ENCODE measurements at regions not wholly inside any gene's neighbourhood (a gene's known extent, or its start where the extent isn't known, plus 50 kb on each side); places are given as distances from the start of the nearest gene placed in this dataset.

GRCh38 chr2:145273840-145274239 lies 753.9 kb upstream of the ZEB2 start:
- Histone ChIP-seq H3K36me3 (no peaks in the 10 kb centered on the region), H3K4me1 (no peaks in the 10 kb centered on the region), H3K27ac (no peak overlapping the region), H3K27me3 (no peaks in the 10 kb centered on the region), H3K4me3 (no peak overlapping the region), H3K9me3 (peaks cover 0 to 20% of the 10 kb centered on the region in 2 donors)
- DNase-seq (no peak), ATAC-seq (no peak)
- intact Hi-C loops (cut with DNase I): no loop called here
- TF ChIP-seq, protein P1, sequence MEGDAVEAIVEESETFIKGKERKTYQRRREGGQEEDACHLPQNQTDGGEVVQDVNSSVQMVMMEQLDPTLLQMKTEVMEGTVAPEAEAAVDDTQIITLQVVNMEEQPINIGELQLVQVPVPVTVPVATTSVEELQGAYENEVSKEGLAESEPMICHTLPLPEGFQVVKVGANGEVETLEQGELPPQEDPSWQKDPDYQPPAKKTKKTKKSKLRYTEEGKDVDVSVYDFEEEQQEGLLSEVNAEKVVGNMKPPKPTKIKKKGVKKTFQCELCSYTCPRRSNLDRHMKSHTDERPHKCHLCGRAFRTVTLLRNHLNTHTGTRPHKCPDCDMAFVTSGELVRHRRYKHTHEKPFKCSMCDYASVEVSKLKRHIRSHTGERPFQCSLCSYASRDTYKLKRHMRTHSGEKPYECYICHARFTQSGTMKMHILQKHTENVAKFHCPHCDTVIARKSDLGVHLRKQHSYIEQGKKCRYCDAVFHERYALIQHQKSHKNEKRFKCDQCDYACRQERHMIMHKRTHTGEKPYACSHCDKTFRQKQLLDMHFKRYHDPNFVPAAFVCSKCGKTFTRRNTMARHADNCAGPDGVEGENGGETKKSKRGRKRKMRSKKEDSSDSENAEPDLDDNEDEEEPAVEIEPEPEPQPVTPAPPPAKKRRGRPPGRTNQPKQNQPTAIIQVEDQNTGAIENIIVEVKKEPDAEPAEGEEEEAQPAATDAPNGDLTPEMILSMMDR (IDR thresholded peaks at IDR 0.05): no peak

DNA sequence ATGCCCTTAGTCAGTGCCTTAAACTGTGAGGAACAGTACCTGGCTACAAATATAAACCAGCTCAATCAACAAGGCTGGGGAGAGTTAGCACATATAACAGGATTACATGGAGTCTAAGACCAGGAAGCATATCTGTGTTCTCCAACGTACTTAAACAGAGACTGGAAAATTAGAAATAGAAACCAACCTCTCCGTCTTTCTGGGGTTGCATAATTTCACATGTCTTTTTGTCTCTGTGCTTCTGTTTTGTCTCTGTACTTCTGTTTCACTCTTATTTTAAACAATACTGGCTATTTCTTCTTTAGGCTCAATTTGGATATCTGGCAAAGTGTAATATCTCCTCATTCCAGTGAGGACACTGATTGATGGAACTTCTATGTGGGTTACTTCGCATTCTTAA lies 749.0 kb upstream of the ZEB2 start:
- peaks cover 0 to 20% of the 10 kb centered on the region in 2 donors for H3K9me3 ChIP-seq
- DNase-seq: no peak
- H3K4me3 ChIP-seq: no peak overlapping the region
- H3K4me1 ChIP-seq: no peaks in the 10 kb centered on the region
- intact Hi-C loops (cut with DNase I): no loop called here
- TF ChIP-seq, protein P1 (IDR thresholded peaks at IDR 0.05): no peak
- H3K36me3 ChIP-seq: no peaks in the 10 kb centered on the region
- no peak for ATAC-seq
- H3K27ac ChIP-seq: no peak overlapping the region
- H3K27me3 ChIP-seq: peaks cover 0 to 33% of the 10 kb centered on the region in 2 donors

GRCh38 chr2:145267451-145267850 lies 747.5 kb upstream of the ZEB2 start:
- H3K27me3 ChIP-seq: peaks cover 0 to 48% of the 10 kb centered on the region in 2 donors
- no peak overlapping the region for H3K4me3 ChIP-seq
- no peaks in the 10 kb centered on the region for H3K4me1 ChIP-seq
- TF ChIP-seq, protein P1 (IDR thresholded peaks at IDR 0.05): no peak
- ATAC-seq (no peak), DNase-seq (no peak)
- intact Hi-C loops (cut with DNase I): no loop called here
- H3K27ac ChIP-seq: no peak overlapping the region
- peaks cover 0 to 10% of the 10 kb centered on the region in 2 donors for H3K9me3 ChIP-seq
- no peaks in the 10 kb centered on the region for H3K36me3 ChIP-seq

DNA sequence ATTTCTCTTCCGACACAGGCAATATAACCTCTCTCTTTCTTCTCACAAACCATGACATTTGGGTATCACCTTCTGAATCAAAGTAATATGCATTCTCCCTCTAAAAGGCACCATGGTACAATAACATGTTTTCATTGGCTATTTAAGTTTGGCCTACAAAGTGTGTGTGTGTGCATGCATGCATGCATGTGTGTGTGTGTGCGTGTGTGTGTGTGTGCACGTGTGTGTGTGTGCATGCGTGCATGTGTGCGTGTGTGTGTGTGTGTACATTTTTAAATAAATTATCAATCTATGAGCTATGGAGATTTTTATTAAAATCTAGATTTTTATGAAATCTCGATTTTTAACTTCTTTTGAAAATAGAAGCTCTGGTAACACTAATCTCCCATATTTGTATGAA lies 745.3 kb upstream of the ZEB2 start:
- intact Hi-C loops (cut with DNase I): no loop called here
- TF ChIP-seq, protein P1 (IDR thresholded peaks at IDR 0.05): no peak

DNA sequence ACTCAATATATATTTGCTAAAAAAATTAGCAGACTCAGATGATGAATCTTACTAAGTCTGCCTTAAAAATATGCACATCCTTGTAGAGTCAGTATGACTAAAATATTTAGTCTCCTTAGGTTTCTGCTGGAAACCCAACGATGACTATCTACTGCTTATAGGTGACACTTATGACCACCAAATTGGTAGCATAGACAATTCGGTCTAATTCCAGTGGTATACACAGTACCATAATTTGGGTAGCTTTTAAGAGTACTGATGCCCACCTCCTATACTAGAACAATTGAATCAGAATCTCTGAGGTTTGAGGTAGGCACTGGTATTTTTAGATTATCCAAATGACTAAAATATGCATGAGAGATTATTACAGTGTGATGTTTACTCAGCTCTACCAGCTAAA lies 740.8 kb upstream of the ZEB2 start:
- H3K9me3 ChIP-seq: no peaks in the 10 kb centered on the region
- TF ChIP-seq, protein P1 (IDR thresholded peaks at IDR 0.05): no peak
- no peak for DNase-seq
- peaks cover 0 to 88% of the 10 kb centered on the region in 2 donors for H3K27me3 ChIP-seq
- no peaks in the 10 kb centered on the region for H3K36me3 ChIP-seq
- intact Hi-C loops (cut with DNase I): no loop called here
- no peak for ATAC-seq
- no peak overlapping the region for H3K27ac ChIP-seq
- H3K4me3 ChIP-seq: no peak overlapping the region
- H3K4me1 ChIP-seq: peaks cover 0 to 4% of the 10 kb centered on the region in 2 donors

More for the DNA sequence above, 745.3 kb upstream of the ZEB2 start:
- Histone ChIP-seq H3K4me3 (no peak overlapping the region), H3K36me3 (no peaks in the 10 kb centered on the region), H3K27ac (no peak overlapping the region), H3K27me3 (peaks cover 0 to 70% of the 10 kb centered on the region in 2 donors), H3K9me3 (no peaks in the 10 kb centered on the region), H3K4me1 (no peaks in the 10 kb centered on the region)
- ATAC-seq: no peak
- no peak for DNase-seq

All from left lung (tissue), 4 donors.